HUDEP-2 (cell line): ENCODE measurements at regions not wholly inside any gene's neighbourhood (a gene's known extent, or its start where the extent isn't known, plus 50 kb on each side); places are given as distances from the start of the nearest gene placed in this dataset.

Source experiments
- DNase-seq, 76 experiments: peaks; one replicate each; lab custom pipeline; 2025; ENCODE audit not compliant: unreplicated experiment in 76 of 76; lab: John Stamatoyannopoulos, UW

DNA sequence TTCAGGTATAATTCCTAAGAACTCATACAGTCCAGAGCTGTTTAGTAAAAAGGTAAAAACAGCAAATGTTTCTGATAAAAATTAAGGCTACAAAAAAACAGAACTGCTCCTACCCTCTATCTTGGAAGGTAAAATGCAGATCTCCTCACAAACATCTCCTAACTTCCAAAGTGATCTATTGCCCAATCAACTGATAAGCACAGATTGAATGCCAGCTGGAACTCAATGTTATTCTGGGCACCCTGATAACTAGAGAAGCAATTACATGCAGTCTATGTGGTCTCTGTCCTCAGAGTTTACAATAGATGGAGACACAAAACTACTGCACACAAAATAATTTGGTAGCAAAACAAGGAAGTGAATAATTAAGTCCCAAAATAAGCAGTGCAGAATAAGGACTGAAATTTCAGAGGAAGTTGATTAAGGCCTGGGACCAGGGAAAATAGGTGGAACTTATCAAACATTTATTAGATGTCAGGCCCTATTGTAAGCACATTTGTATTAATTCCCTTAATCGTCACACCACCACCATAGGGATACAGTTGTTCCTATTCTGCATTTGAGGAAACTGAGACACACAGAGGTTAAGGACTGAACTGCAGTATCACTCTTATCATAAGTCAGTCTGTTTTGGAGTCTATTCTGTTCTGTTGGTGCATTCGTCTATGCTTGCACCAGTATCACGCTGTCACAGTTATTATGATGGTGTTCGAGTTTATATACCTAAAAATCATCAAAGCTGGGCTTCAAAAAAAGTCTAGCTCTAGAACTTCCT, 102.2 kb upstream of the TARS1 start:
- DNase-seq = no peak

DNA sequence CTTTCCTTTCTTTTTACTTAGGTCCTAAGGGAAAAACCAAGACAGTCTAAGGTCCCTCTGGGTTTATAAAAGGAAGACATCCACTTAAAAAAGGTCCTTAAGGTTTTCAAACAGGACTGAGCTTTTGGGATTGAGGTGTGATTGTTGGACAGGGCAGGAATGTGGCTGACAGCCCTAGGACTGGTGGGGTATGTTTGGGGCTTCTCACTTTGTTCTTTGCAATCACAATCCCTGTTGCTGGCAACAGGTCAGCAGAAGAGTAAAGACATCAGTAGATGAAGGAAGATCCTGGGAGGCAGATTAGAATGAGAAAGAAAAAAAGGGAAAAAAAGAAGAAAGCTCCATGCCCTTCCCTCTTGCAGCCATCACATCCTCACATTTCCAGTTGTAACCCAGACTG, 101.4 kb upstream of the TARS1 start:
- DNase-seq = no peak

DNA sequence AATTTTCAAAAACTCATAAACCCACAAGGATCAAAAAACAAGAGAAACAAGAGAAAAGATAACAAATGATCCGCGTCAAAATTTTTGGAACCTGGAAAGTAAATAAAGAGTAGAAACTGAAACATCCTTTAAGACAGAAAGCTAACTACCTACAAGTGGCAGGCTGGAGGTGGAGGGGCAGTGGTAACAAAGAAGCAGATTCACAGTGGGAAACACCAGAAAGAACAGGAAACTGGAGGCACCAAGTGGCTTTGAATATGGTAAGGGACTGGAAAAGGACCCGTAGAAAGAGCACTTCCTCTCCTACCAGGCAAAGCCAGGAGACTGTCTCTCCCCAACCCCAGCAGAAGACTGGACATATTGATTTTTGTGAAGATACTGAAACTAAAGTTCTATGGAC, 100.6 kb upstream of the TARS1 start:
- no peak for DNase-seq

GRCh38 chr5:33341351-33341750, 99.4 kb upstream of the TARS1 start:
- no peak for DNase-seq

GRCh38 chr5:33343676-33344327, 97.0 kb upstream of the TARS1 start:
- no peak for DNase-seq

- DNase-seq = no peak
Measured at GRCh38 chr5:33346534-33346933, 94.2 kb upstream of the TARS1 start.

- DNase-seq = no peak
Measured at GRCh38 chr5:33361781-33362180, 79.0 kb upstream of the TARS1 start.

DNA sequence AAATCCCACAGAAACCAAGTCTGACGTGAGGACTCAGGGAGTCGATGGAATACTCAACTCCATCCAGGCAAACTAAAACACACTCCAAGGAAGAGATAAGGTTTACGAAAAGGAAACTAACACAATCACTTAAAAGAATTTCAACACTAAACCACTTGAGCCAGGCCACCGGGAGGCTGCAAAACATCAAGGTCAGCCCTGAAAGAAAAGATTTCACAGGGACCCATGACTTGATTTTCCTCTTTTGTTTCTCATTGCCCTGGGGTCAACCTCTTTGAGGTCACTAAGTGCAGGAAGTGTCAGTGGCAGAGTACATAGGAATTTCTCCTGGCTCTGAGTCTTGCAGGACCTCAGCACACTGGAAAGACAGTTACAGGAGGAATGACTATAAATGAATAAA, 77.8 kb upstream of the TARS1 start:
- no peak for DNase-seq

DNA sequence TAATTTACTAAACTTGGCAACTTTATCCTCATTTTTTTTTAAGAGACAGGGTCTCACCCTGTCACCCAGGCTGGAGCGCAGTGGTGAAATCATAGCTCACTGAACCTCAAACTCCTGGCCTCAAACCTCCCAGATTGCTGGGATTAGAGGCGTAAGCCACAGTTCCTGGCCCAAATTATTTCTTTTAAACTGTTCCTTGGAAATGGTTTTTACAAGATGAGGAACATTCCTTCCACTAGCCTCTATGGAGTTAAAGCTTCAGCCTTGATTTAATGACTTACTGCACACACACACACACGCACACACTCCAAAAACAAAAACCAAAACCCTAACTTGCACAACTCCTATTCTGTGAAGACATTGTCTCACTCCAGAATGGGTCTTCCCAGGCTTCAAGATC, 77.2 kb upstream of the TARS1 start:
- no peak for DNase-seq

DNA sequence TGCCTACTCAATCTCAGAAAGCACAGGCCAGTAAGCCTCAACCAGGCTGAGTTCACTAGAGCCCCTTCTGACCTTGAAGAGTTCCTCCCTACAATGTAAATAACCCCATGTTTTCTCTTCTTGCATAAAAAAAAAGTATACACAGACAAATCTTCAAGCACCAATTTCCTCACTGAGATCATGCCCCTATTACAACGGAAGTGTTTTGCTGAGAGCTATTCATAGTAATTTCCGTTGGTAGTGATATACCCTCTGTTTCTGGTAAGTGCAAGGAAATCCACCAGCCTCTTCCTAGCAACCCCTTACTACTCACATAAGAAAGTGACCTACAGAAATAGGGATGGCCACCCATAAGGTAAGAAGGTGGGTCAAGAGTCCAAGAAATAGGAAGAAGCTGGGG, 76.4 kb upstream of the TARS1 start:
- no peak for DNase-seq

DNA sequence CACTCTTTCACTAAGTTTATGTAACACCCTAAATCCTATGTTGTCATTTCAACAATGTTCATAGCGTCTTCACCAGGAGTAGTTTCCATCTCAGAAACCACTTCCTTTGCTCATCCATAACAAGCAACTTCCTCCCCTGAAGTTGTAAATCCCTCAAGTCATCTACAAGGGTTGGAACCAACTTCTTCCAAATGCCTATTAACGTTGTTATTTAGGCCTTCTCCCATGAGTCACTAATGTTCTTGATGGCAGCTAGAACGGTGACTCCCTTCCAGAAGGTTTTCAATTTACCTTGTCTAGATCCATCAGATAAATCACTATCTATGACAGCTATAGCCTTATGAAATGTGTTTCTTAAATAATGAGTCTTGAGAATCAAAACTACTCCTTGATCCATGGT, 73.3 kb upstream of the TARS1 start:
- DNase-seq = no peak

GRCh38 chr5:33369485-33370465, 71.0 kb upstream of the TARS1 start:
- DNase-seq = no peak

- DNase-seq = no peak
Measured at GRCh38 chr5:33370466-33370859, 70.3 kb upstream of the TARS1 start.

GRCh38 chr5:33371660-33372059, 69.1 kb upstream of the TARS1 start:
- no peak for DNase-seq

DNA sequence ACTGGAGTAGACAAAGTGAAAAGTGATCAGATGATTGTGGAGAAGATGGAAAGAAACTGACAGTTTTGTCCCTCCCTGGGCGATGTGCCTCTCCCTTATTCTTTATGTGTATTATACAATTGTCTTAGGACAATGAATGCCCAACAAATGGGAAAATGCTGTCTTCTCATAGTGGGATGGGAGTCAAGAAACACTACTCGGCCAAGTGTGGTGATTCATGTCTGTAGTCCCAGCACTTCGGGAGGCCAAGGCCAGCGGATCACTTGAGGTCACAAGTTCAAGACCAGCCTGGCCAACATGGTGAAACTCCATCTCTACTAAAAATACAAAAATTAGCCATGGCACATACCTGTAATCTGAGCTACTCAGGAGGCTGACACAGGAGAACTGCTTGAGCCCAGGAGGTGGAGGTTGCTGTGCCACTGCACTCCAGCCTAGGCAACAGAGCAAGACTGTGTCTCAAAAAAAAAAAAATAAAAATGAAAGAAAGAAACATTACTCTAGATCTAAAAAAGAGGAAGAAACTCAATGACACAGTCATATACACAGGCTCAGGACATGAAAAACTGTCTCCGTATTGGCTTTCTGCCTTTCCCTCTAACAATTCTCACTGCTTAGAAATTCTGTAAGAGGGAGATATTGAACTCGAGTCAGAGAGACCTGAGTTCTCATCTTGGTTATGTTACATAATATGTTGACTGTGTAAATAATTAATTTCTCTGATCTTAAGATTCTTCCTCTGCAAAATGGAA, 67.9 kb upstream of the TARS1 start:
- no peak for DNase-seq

DNA sequence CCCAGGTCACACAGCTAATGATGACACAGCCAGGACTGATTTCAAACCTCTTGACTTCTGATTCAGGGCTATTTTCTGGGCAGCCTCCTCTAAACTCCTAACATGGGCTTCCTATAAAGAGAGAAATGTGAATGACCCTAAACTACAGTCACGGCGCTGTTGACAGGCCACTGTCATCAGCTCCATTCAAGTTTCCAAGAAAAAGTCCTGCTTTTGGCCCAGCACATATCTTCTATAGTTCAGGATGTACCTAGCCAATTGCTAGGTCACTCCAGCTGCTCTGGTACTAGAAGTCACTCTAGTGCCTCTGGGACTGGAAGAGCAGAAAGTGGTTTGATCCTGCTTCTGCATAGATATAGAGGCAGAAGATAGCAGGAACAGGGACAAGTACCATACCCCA, 64.9 kb upstream of the TARS1 start:
- no peak for DNase-seq

- peak in 7 of 76 experiments; percentile 0 to 21 (median 3) for DNase-seq
Measured at GRCh38 chr5:33379757-33380156, 61.0 kb upstream of the TARS1 start.

GRCh38 chr5:33381243-33381642, 59.5 kb upstream of the TARS1 start:
- no peak for DNase-seq
